IMR-90 (cell line): ENCODE measurements at regions not wholly inside any gene's neighbourhood (a gene's known extent, or its start where the extent isn't known, plus 50 kb on each side); places are given as distances from the start of the nearest gene placed in this dataset.

Source experiments
- ATAC-seq: fragments of 200-7000 bp; cut with Tn5 transposase; 2 replicates; pipeline ENCODE4 v1.9.1; 2020; ENCODE audit warnings: low read depth, mild to moderate bottlenecking, moderate library complexity
- BruUV-seq: library from RNA; stranded (reverse); fragments of 400-500 nt; replicated peaks from 2 replicates; lab custom pipeline; 2021; lab: Mats Ljungman, UMichigan
- CTCF ChIA-PET: fragments of 300-600 bp; formaldehyde crosslinking; extraction: SDS; loops from one replicate; lab custom pipeline; 2021; ENCODE audit warnings: antibody characterized with exemption; lab: Yijun Ruan, JAX
- POLR2A ChIA-PET: fragments of 300-600 bp; sonication (Branson Sonifier 250); formaldehyde crosslinking; loops from one replicate; lab custom pipeline; 2022; ENCODE audit warnings: antibody characterized with exemption; ENCODE audit not compliant: unreplicated experiment; lab: Charles Lee
- DNase-seq: peaks from one replicate; pipeline ENCODE4 v3.0.0; 2013
- H2AFZ ChIP-seq: replicated peaks from 2 replicates; pipeline ENCODE3; 2013; ENCODE audit warnings: low read length, mild to moderate bottlenecking; ENCODE audit not compliant: poor library complexity
- H2AK5ac ChIP-seq: 2 replicates; pipeline ENCODE4 v1.6.1; 2013; ENCODE audit warnings: low read depth, low read length, inconsistent platforms
- H2AK9ac ChIP-seq: replicated peaks from 2 replicates; pipeline ENCODE3; 2013; ENCODE audit warnings: mild to moderate bottlenecking, low read depth, low read length, moderate library complexity; ENCODE audit not compliant: poor library complexity
- H2BK120ac ChIP-seq: 2 replicates; pipeline ENCODE4 v1.6.1; 2013; ENCODE audit warnings: low read depth, low read length, inconsistent platforms
- H2BK15ac ChIP-seq: 3 replicates; pipeline ENCODE4 v1.6.1; 2013; ENCODE audit warnings: low read depth, low read length, inconsistent platforms
- H2BK20ac ChIP-seq: 2 replicates; pipeline ENCODE4 v1.6.1; 2013; ENCODE audit warnings: low read depth, mild to moderate bottlenecking, inconsistent platforms, low read length, moderate library complexity
- H2BK5ac ChIP-seq: 2 replicates; pipeline ENCODE4 v1.6.1; 2013; ENCODE audit warnings: mild to moderate bottlenecking, low read depth, low read length, inconsistent platforms; ENCODE audit not compliant: poor library complexity, severe bottlenecking
- H3K14ac ChIP-seq: replicated peaks from 2 replicates; pipeline ENCODE4 v1.6.1; 2013; ENCODE audit warnings: low read depth, low read length, inconsistent platforms
- H3K18ac ChIP-seq: 2 replicates; pipeline ENCODE4 v1.6.1; 2013; ENCODE audit warnings: low read depth, low read length, control low read depth
- H3K23ac ChIP-seq: 2 replicates; pipeline ENCODE4 v1.6.1; 2013; ENCODE audit warnings: low read depth, low read length, inconsistent platforms
- H3K27ac ChIP-seq: 2 replicates; pipeline ENCODE4 v1.5.1; 2013; ENCODE audit warnings: mild to moderate bottlenecking, control low read depth, low read length; ENCODE audit not compliant: insufficient read depth
- H3K27me3 ChIP-seq: 2 replicates; pipeline ENCODE4 v1.6.1; 2013; ENCODE audit warnings: low read length; ENCODE audit not compliant: control insufficient read depth, insufficient read depth
- H3K36me3 ChIP-seq: 2 replicates; pipeline ENCODE4 v1.6.1; 2013; ENCODE audit warnings: low read length, mixed read lengths; ENCODE audit not compliant: control insufficient read depth, insufficient read depth
- H3K4ac ChIP-seq: 2 replicates; pipeline ENCODE4 v1.6.1; 2013; ENCODE audit warnings: low read depth, low read length, inconsistent platforms
- H3K4me1 ChIP-seq: 2 replicates; pipeline ENCODE4 v1.6.1; 2013; ENCODE audit warnings: low read length, mixed read lengths; ENCODE audit not compliant: control insufficient read depth, insufficient read depth
- H3K4me2 ChIP-seq: 2 replicates; pipeline ENCODE4 v1.6.1; 2013; ENCODE audit warnings: low read depth, mild to moderate bottlenecking, control low read depth, low read length, moderate library complexity
- H3K4me3 ChIP-seq: 2 replicates; pipeline ENCODE4 v1.5.1; 2013; ENCODE audit warnings: low read depth, mild to moderate bottlenecking, control low read depth, low read length, moderate library complexity; ENCODE audit not compliant: insufficient read depth
- H3K56ac ChIP-seq: 2 replicates; pipeline ENCODE4 v1.6.1; 2013; ENCODE audit warnings: low read length, inconsistent platforms; ENCODE audit not compliant: insufficient read depth; ENCODE audit errors: extremely low read depth
- H3K79me1 ChIP-seq, 2 experiments: 2 replicates each; pipeline ENCODE4 v1.6.1; 2013; ENCODE audit warnings: low read length in 2 of 2, inconsistent platforms in 1 of 2, low read depth in 1 of 2
- H3K9ac ChIP-seq: 2 replicates; pipeline ENCODE4 v1.6.1; 2013; ENCODE audit warnings: low read depth, low read length, control low read depth
- H3K9me1 ChIP-seq: 2 replicates; pipeline ENCODE4 v1.6.1; 2013; ENCODE audit warnings: low read length, inconsistent platforms; ENCODE audit not compliant: insufficient read depth
- H3K9me3 ChIP-seq: 2 replicates; pipeline ENCODE4 v1.6.1; 2013; ENCODE audit warnings: low read length; ENCODE audit not compliant: control insufficient read depth, insufficient read depth
- H4K20me1 ChIP-seq: 2 replicates; pipeline ENCODE4 v1.6.1; 2013; ENCODE audit warnings: low read length, inconsistent platforms; ENCODE audit not compliant: insufficient read depth
- H4K5ac ChIP-seq: 2 replicates; pipeline ENCODE4 v1.6.1; 2013; ENCODE audit warnings: mild to moderate bottlenecking, low read depth, low read length, control low read depth
- H4K8ac ChIP-seq, 2 experiments: 2 replicates each; pipeline ENCODE4 v1.6.1; 2013; ENCODE audit warnings: low read depth in 2 of 2, low read length in 2 of 2, control low read depth in 1 of 2, inconsistent platforms in 1 of 2
- H4K91ac ChIP-seq: 2 replicates; pipeline ENCODE4 v1.6.1; 2013; ENCODE audit warnings: low read depth, low read length, inconsistent platforms; ENCODE audit not compliant: insufficient read depth
- CEBPB ChIP-seq: IDR thresholded peaks from 2 replicates; pipeline ENCODE4 v1.6.1; 2012; ENCODE audit warnings: low read depth, low read length, improper control_type of control experiment
- CHD1 ChIP-seq: IDR thresholded peaks from 2 replicates; pipeline ENCODE4 v1.6.1; 2012; ENCODE audit warnings: low read depth, low read length, improper control_type of control experiment
- MAFK ChIP-seq: IDR thresholded peaks from 2 replicates; pipeline ENCODE4 v1.6.1; 2012; ENCODE audit warnings: low read depth, low read length, improper control_type of control experiment
- MAZ ChIP-seq: IDR thresholded peaks from 2 replicates; pipeline ENCODE4 v1.6.1; 2012; ENCODE audit warnings: low read depth, mild to moderate bottlenecking, low read length, improper control_type of control experiment, moderate library complexity, borderline replicate concordance
- MXI1 ChIP-seq: IDR thresholded peaks from 2 replicates; pipeline ENCODE4 v1.6.1; 2012; ENCODE audit warnings: low read depth, mild to moderate bottlenecking, low read length, moderate library complexity, borderline replicate concordance
- NFE2L2 ChIP-seq: fragments of 150-350 bp; IDR thresholded peaks from 2 replicates; pipeline ENCODE4 v1.6.1; 2016; ENCODE audit warnings: low read depth, mild to moderate bottlenecking, low read length
- RAD21 ChIP-seq: IDR thresholded peaks from 2 replicates; pipeline ENCODE4 v1.6.1; 2012; ENCODE audit warnings: low read length, improper control_type of control experiment
- RCOR1 ChIP-seq: IDR thresholded peaks from 2 replicates; pipeline ENCODE4 v1.6.1; 2012; ENCODE audit warnings: mild to moderate bottlenecking, low read length, improper control_type of control experiment; ENCODE audit not compliant: insufficient replicate concordance
- RFX5 ChIP-seq: IDR thresholded peaks from 2 replicates; pipeline ENCODE4 v1.8.0; 2012; ENCODE audit warnings: low read depth, mild to moderate bottlenecking, low read length, moderate library complexity
- SMC3 ChIP-seq: fragments of 150-350 bp; IDR thresholded peaks from 2 replicates; pipeline ENCODE4 v1.6.1; 2016; ENCODE audit warnings: low read depth, mild to moderate bottlenecking, antibody characterized with exemption, low read length, moderate library complexity
- USF2 ChIP-seq: fragments of 150-350 bp; IDR thresholded peaks from 2 replicates; pipeline ENCODE4 v1.6.1; 2017; ENCODE audit warnings: mild to moderate bottlenecking, antibody characterized with exemption, low read length, low read depth
- WGBS, 2 experiments: methylation state at CpG; one replicate each; pipeline versions ENCODE4 v1.1.5 to v1.1.7; 2013; ENCODE audit warnings: missing lambda C conversion rate in 2 of 2; ENCODE audit not compliant: insufficient read length in 1 of 2; ENCODE audit errors: extremely low coverage in 2 of 2; 5-methylcytosine and 5-hydroxymethylcytosine counted together
- dilution Hi-C: fragments of 300-500 bp; cut with HindIII; formaldehyde crosslinking; loops from one replicate; pipeline ENCODE4 v1.14.3; 2018; ENCODE audit warnings: low sequenced_read_pairs; ENCODE audit not compliant: unreplicated experiment
- in situ Hi-C: fragments of 300-500 bp; cut with MboI; formaldehyde crosslinking; loops from 3 replicates; pipeline ENCODE4 v1.14.3; 2019; ENCODE audit warnings: low sequenced_read_pairs, inconsistent platforms, mixed read lengths
- intact Hi-C: fragments of 100-400 bp; cut with micrococcal nuclease; formaldehyde crosslinking; loops from 2 replicates; pipeline ENCODE4 v1.10.0; 2022
- TF ChIP-seq, protein P1 (sequence below): conservative IDR thresholded peaks from 2 replicates; pipeline ENCODE4 v1.5.1; 2012; ENCODE audit warnings: mild to moderate bottlenecking, low read depth, low read length, improper control_type of control experiment
- TF ChIP-seq, protein P2 (sequence below): fragments of 150-350 bp; IDR thresholded peaks from 2 replicates; pipeline ENCODE4 v1.6.1; 2016; ENCODE audit warnings: low read depth, mild to moderate bottlenecking, low read length, moderate library complexity, borderline replicate concordance

DNA sequence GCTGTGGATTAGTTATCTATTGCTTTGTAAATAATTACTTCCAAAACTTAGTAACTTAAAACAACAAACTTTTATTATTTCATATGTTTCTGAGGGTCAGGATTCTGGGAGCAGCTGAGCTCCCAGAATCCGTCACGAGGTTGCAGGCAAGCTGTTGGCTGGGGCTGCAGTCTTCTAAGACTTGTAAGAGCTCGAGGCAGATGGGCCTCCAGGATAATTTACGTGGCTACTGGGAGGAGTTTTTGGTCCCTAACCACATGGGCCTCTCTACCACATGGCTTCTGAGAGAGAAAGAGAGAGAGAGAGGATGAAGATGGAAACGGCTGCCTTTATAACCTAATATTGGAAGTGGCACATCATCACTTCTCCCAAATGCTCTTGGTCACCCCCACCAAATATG is 64.9 kb upstream of the SULF2 start:
- Histone ChIP-seq H3K79me1 (no peaks in the 10 kb centered on the region), H3K4me2 (no peak overlapping the region), H3K4me1 (no peaks in the 10 kb centered on the region), H3K18ac (no peak overlapping the region), H3K4ac (no peak overlapping the region), H2BK15ac (no peak overlapping the region), H3K27me3 (no peaks in the 10 kb centered on the region; the same call in 1 of the 2 replicates), H3K36me3 (no peaks in the 10 kb centered on the region), H3K9me3 (peaks cover 2% of the 10 kb centered on the region; the same call in 1 of the 2 replicates), H4K91ac (no peak overlapping the region), H2BK20ac (no peak overlapping the region), H2BK120ac (no peak overlapping the region), H3K56ac (no peak overlapping the region), H2BK5ac (no peak overlapping the region), H4K5ac (no peak overlapping the region), H4K8ac (no peak overlapping the region), H3K4me3 (no peak overlapping the region), H4K20me1 (no peaks in the 10 kb centered on the region), H3K9me1 (no peaks in the 10 kb centered on the region), H3K9ac (no peak overlapping the region), H2AK5ac (no peak overlapping the region), H3K14ac (no peak overlapping the region), H2AK9ac (no peak overlapping the region), H3K23ac (no peak overlapping the region), H3K27ac (no peak overlapping the region), H2AFZ (no peak overlapping the region)
- ChIA-PET CTCF (no interaction called here), POLR2A (no interaction called here)
- TF ChIP-seq SMC3 (no peak), MXI1 (no peak), RFX5 (no peak), MAZ (no peak), CEBPB (no peak), RCOR1 (no peak), NFE2L2 (no peak), RAD21 (no peak), USF2 (no peak), MAFK (no peak), CHD1 (no peak)
- TF ChIP-seq, protein P1, sequence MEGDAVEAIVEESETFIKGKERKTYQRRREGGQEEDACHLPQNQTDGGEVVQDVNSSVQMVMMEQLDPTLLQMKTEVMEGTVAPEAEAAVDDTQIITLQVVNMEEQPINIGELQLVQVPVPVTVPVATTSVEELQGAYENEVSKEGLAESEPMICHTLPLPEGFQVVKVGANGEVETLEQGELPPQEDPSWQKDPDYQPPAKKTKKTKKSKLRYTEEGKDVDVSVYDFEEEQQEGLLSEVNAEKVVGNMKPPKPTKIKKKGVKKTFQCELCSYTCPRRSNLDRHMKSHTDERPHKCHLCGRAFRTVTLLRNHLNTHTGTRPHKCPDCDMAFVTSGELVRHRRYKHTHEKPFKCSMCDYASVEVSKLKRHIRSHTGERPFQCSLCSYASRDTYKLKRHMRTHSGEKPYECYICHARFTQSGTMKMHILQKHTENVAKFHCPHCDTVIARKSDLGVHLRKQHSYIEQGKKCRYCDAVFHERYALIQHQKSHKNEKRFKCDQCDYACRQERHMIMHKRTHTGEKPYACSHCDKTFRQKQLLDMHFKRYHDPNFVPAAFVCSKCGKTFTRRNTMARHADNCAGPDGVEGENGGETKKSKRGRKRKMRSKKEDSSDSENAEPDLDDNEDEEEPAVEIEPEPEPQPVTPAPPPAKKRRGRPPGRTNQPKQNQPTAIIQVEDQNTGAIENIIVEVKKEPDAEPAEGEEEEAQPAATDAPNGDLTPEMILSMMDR = no peak
- TF ChIP-seq, protein P2, sequence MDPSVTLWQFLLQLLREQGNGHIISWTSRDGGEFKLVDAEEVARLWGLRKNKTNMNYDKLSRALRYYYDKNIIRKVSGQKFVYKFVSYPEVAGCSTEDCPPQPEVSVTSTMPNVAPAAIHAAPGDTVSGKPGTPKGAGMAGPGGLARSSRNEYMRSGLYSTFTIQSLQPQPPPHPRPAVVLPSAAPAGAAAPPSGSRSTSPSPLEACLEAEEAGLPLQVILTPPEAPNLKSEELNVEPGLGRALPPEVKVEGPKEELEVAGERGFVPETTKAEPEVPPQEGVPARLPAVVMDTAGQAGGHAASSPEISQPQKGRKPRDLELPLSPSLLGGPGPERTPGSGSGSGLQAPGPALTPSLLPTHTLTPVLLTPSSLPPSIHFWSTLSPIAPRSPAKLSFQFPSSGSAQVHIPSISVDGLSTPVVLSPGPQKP = no peak
- no peak for ATAC-seq
- no TSS peak for BruUV-seq
- dilution Hi-C loops (no loop called here), intact Hi-C loops (no loop called here), in situ Hi-C loops (no loop called here)
- DNase-seq = no peak
- WGBS, 2 experiments = no CpG with 5 or more reads among the region's 5 CpGs
